ENCODE measurements at regions not wholly inside any gene's neighbourhood (a gene's known extent, or its start where the extent isn't known, plus 50 kb on each side); places are given as distances from the start of the nearest gene placed in this dataset.

GRCh38 chr2:222057347-222058073 is 241.3 kb downstream of the PAX3 start:
- H3K36me3 Mint-ChIP-seq (ENCODE audit: low read depth): no peaks in the 10 kb centered on the region
- H3K4me1 Mint-ChIP-seq: peaks cover 10% of the 10 kb centered on the region
- no peak overlapping the region for H3K27ac Mint-ChIP-seq
- H3K4me3 Mint-ChIP-seq: no peak overlapping the region
- peaks cover 92% of the 10 kb centered on the region for H3K27me3 Mint-ChIP-seq (ENCODE audit: low read depth)
- peak; percentile 69 to 83 (median 70) for TF ChIP-seq CTCF (IDR thresholded peaks at IDR 0.05; ENCODE audit: unreplicated experiment in 3 of 3)
- H3K9me3 Mint-ChIP-seq: no peaks in the 10 kb centered on the region

DNA sequence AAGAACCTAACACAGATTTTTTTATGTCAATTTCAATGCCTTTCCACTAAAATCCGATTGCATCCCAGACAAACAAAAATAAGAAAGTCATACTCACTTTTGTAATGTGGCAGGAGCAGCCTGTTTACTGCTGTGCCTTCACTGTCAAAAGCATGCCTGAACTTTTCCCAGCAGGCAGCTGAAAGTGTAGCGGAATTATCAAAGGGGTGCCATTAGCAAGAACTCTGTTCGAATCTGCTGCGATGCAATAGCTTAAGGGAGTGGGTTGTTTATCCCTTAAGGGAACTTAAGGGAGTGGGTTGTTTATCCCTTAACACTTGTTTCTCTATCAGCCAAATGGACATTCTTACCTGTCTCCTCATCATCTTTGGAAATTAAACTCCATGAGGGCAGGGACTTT is 243.5 kb downstream of the PAX3 start:
- Mint-ChIP-seq H3K36me3 (ENCODE audit: low read depth) (no peaks in the 10 kb centered on the region), H3K27ac (no peak overlapping the region), H3K4me3 (no peak overlapping the region), H3K9me3 (no peaks in the 10 kb centered on the region), H3K27me3 (ENCODE audit: low read depth) (peaks cover 86% of the 10 kb centered on the region), H3K4me1 (peaks cover 9% of the 10 kb centered on the region)
- no peak for TF ChIP-seq CTCF (IDR thresholded peaks at IDR 0.05; ENCODE audit: unreplicated experiment in 3 of 3)

GRCh38 chr2:222054813-222055212 is 244.0 kb downstream of the PAX3 start:
- TF ChIP-seq CTCF (IDR thresholded peaks at IDR 0.05; ENCODE audit: unreplicated experiment in 3 of 3): no peak
- no peak overlapping the region for H3K27ac Mint-ChIP-seq
- no peaks in the 10 kb centered on the region for H3K36me3 Mint-ChIP-seq (ENCODE audit: low read depth)
- H3K9me3 Mint-ChIP-seq: no peaks in the 10 kb centered on the region
- H3K4me3 Mint-ChIP-seq: no peak overlapping the region
- peaks cover 83% of the 10 kb centered on the region for H3K27me3 Mint-ChIP-seq (ENCODE audit: low read depth)
- H3K4me1 Mint-ChIP-seq: peaks cover 9% of the 10 kb centered on the region

GRCh38 chr2:222052934-222053367 is 245.8 kb downstream of the PAX3 start:
- H3K36me3 Mint-ChIP-seq (ENCODE audit: low read depth): no peaks in the 10 kb centered on the region

GRCh38 chr2:222050981-222051380 is 247.8 kb downstream of the PAX3 start:
- peaks cover 79% of the 10 kb centered on the region for H3K27me3 Mint-ChIP-seq (ENCODE audit: low read depth)
- H3K4me1 Mint-ChIP-seq: peaks cover 9% of the 10 kb centered on the region
- no peak overlapping the region for H3K27ac Mint-ChIP-seq
- H3K9me3 Mint-ChIP-seq: no peaks in the 10 kb centered on the region
- no peaks in the 10 kb centered on the region for H3K36me3 Mint-ChIP-seq (ENCODE audit: low read depth)
- H3K4me3 Mint-ChIP-seq: no peak overlapping the region
- TF ChIP-seq CTCF (IDR thresholded peaks at IDR 0.05; ENCODE audit: unreplicated experiment in 3 of 3): no peak

More at GRCh38 chr2:222052934-222053367, 245.8 kb downstream of the PAX3 start:
- Mint-ChIP-seq H3K4me3 (peak overlapping the region in 1 of 3 experiments; percentile 10), H3K4me1 (peaks cover 9% of the 10 kb centered on the region), H3K27ac (no peak overlapping the region), H3K9me3 (no peaks in the 10 kb centered on the region), H3K27me3 (ENCODE audit: low read depth) (peaks cover 80% of the 10 kb centered on the region)
- TF ChIP-seq CTCF (IDR thresholded peaks at IDR 0.05; ENCODE audit: unreplicated experiment in 3 of 3): no peak

DNA sequence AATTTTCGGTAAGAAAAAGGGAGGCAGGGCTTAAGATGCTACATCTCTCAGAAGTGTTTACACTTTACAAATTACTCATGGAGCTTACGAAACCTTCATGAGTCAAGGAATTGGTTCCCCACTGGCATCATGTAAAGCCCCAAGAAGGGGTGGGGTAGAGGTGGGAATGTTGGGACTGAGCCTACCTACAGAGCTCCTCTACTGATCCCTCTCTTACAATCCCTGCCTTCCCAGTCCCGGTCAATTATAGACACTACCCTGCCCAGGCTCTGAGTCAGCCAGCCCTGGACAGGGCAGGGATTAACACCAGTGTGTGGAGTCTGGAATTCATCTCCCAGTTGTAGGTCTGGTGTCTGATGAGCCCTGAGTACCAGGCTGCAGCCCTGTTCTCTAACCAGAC is 248.9 kb downstream of the PAX3 start:
- peaks cover 9% of the 10 kb centered on the region for H3K4me1 Mint-ChIP-seq
- H3K9me3 Mint-ChIP-seq: no peaks in the 10 kb centered on the region
- peaks cover 75% of the 10 kb centered on the region for H3K27me3 Mint-ChIP-seq (ENCODE audit: low read depth)

More for the DNA sequence above, 248.9 kb downstream of the PAX3 start:
- Mint-ChIP-seq H3K36me3 (ENCODE audit: low read depth) (no peaks in the 10 kb centered on the region), H3K27ac (no peak overlapping the region), H3K4me3 (no peak overlapping the region)
- no peak for TF ChIP-seq CTCF (IDR thresholded peaks at IDR 0.05; ENCODE audit: unreplicated experiment in 3 of 3)

All from nephron (organoid).